SK-N-SH treated with all-trans-retinoic acid at 6 μM for 48 hours (cell line): ENCODE measurements at regions not wholly inside any gene's neighbourhood (a gene's known extent, or its start where the extent isn't known, plus 50 kb on each side); places are given as distances from the start of the nearest gene placed in this dataset.

ENCODE experiments used
- ARNTL ChIP-seq: fragments of 450-650 bp; formaldehyde crosslinking; IDR thresholded peaks from 2 replicates; pipeline ENCODE4 v1.5.0; 2020; ENCODE audit warnings: low read depth, mild to moderate bottlenecking, moderate library complexity, borderline replicate concordance
- BACH2 ChIP-seq: fragments of 250-450 bp; sonication (Bioruptor Pico); IDR thresholded peaks from 2 replicates; pipeline ENCODE4 v1.9.0; 2021; ENCODE audit warnings: mild to moderate bottlenecking, borderline replicate concordance
- ESRRG ChIP-seq: fragments of 250-450 bp; sonication (Bioruptor Pico); IDR thresholded peaks from 2 replicates; pipeline ENCODE4 v1.6.1; 2021; ENCODE audit warnings: mild to moderate bottlenecking
- GLIS3 ChIP-seq: fragments of 250-450 bp; sonication (Bioruptor Pico); IDR thresholded peaks from 2 replicates; pipeline ENCODE4 v1.5.0; 2020; ENCODE audit warnings: mild to moderate bottlenecking, moderate library complexity
- ISL1 ChIP-seq: fragments of 250-450 bp; sonication (Bioruptor Pico); IDR thresholded peaks from 2 replicates; pipeline ENCODE4 v2.1.2; 2022; ENCODE audit warnings: mild to moderate bottlenecking, moderate library complexity
- OSR1 ChIP-seq: fragments of 250-450 bp; sonication (Bioruptor Pico); IDR thresholded peaks from 2 replicates; pipeline ENCODE4 v1.8.0; 2022; ENCODE audit warnings: moderate library complexity, mild to moderate bottlenecking, inconsistent platforms
- PATZ1 ChIP-seq: fragments of 250-450 bp; sonication (Bioruptor Pico); IDR thresholded peaks from 2 replicates; pipeline ENCODE4 v1.8.0; 2020; ENCODE audit warnings: mild to moderate bottlenecking, moderate library complexity, borderline replicate concordance
- POU6F1 ChIP-seq: fragments of 250-450 bp; sonication (Bioruptor Pico); IDR thresholded peaks from 2 replicates; pipeline ENCODE4 v1.8.0; 2021; ENCODE audit warnings: low read depth, mild to moderate bottlenecking, moderate library complexity, borderline replicate concordance
- PPARA ChIP-seq: fragments of 250-450 bp; sonication (Bioruptor Pico); IDR thresholded peaks from 2 replicates; pipeline ENCODE4 v1.5.0; 2020; ENCODE audit warnings: mild to moderate bottlenecking, borderline replicate concordance
- SNAI2 ChIP-seq: fragments of 250-450 bp; sonication (Bioruptor Pico); IDR thresholded peaks from 2 replicates; pipeline ENCODE4 v1.5.0; 2020; ENCODE audit warnings: mild to moderate bottlenecking, moderate library complexity
- ZFP30 ChIP-seq: fragments of 450-650 bp; formaldehyde crosslinking; IDR thresholded peaks from 2 replicates; pipeline ENCODE4 v1.5.0; 2022; ENCODE audit warnings: mild to moderate bottlenecking, moderate library complexity
- ZNF70 ChIP-seq: fragments of 450-650 bp; formaldehyde crosslinking; IDR thresholded peaks from 2 replicates; pipeline ENCODE4 v1.5.0; 2020; ENCODE audit warnings: mild to moderate bottlenecking, moderate library complexity

- TF ChIP-seq OSR1 (CRISPR knock-in tag) (no peak), GLIS3 (CRISPR knock-in tag) (no peak), BACH2 (no peak), ARNTL (no peak), ZNF70 (no peak), POU6F1 (CRISPR knock-in tag) (no peak), PATZ1 (no peak), ISL1 (no peak), ZFP30 (CRISPR knock-in tag) (no peak), SNAI2 (CRISPR knock-in tag) (no peak), PPARA (CRISPR knock-in tag) (no peak), ESRRG (CRISPR knock-in tag) (no peak)
These were observed 776.4 kb downstream of the TECRL start for GRCh38 chr4:63632858-63633257.
